ENCODE measurements at regions not wholly inside any gene's neighbourhood (a gene's known extent, or its start where the extent isn't known, plus 50 kb on each side); places are given as distances from the start of the nearest gene placed in this dataset.

- ChIA-PET POLR2A (no interaction called here), CTCF (no interaction called here)
- no peaks in the 10 kb centered on the region for H3K36me3 Mint-ChIP-seq
- no peak overlapping the region for H3K4me3 Mint-ChIP-seq
- H3K27me3 Mint-ChIP-seq (ENCODE audit: low read depth): no peaks in the 10 kb centered on the region
- ATAC-seq (no peak), DNase-seq (ENCODE audit: low spot score) (no peak)
- no peaks in the 10 kb centered on the region for H3K9me3 Mint-ChIP-seq
- no peak overlapping the region for H3K27ac Mint-ChIP-seq
- peaks cover 5% of the 10 kb centered on the region; the same call in 1 of the 2 replicates for H3K4me1 Mint-ChIP-seq
- TF ChIP-seq NR1H2 (CRISPR knock-in tag; IDR thresholded peaks at IDR 0.05) (no peak), TEAD4 (CRISPR knock-in tag; IDR thresholded peaks at IDR 0.05) (no peak), PREB (CRISPR knock-in tag; IDR thresholded peaks at IDR 0.05; ENCODE audit: borderline replicate concordance) (no peak), ZNF219 (CRISPR knock-in tag; IDR thresholded peaks at IDR 0.05; ENCODE audit: borderline replicate concordance) (no peak), NFE2L1 (CRISPR knock-in tag; IDR thresholded peaks at IDR 0.05) (no peak), ERG (CRISPR knock-in tag; IDR thresholded peaks at IDR 0.05) (no peak), FOXP1 (CRISPR knock-in tag; IDR thresholded peaks at IDR 0.05; ENCODE audit: borderline replicate concordance) (no peak), ZSCAN18 (CRISPR knock-in tag; IDR thresholded peaks at IDR 0.05) (no peak), RELA (CRISPR knock-in tag; IDR thresholded peaks at IDR 0.05; ENCODE audit: borderline replicate concordance) (no peak), ZNF121 (CRISPR knock-in tag; IDR thresholded peaks at IDR 0.05) (no peak), ATF1 (CRISPR knock-in tag; IDR thresholded peaks at IDR 0.05) (no peak)
Measured at GRCh38 chr5:158514986-158515359, 584.7 kb downstream of the EBF1 start.

- no peak overlapping the region for H3K4me3 Mint-ChIP-seq
- DNase-seq (ENCODE audit: low spot score): no peak
- H3K27me3 Mint-ChIP-seq (ENCODE audit: low read depth): no peaks in the 10 kb centered on the region
- ATAC-seq: no peak
- POLR2A ChIA-PET: interaction anchor here (0.6 kb wide), 1 partner anchor 557 kb away, joined by 3 read pairs; no protein-coding TSS in a partner anchor
- no peaks in the 10 kb centered on the region for H3K9me3 Mint-ChIP-seq
- no peak overlapping the region for H3K27ac Mint-ChIP-seq
- CTCF ChIA-PET: no interaction called here
- peaks cover 5% of the 10 kb centered on the region; the same call in 1 of the 2 replicates for H3K4me1 Mint-ChIP-seq
- no peaks in the 10 kb centered on the region for H3K36me3 Mint-ChIP-seq
- TF ChIP-seq ZNF512 (CRISPR knock-in tag; IDR thresholded peaks at IDR 0.05; ENCODE audit: borderline replicate concordance) (no peak), EMX1 (CRISPR knock-in tag; IDR thresholded peaks at IDR 0.05) (no peak), E2F5 (CRISPR knock-in tag; IDR thresholded peaks at IDR 0.05) (no peak), MYBL2 (CRISPR knock-in tag; IDR thresholded peaks at IDR 0.05) (no peak), HMGA2 (CRISPR knock-in tag; IDR thresholded peaks at IDR 0.05) (no peak), TEAD4 (CRISPR knock-in tag; IDR thresholded peaks at IDR 0.05) (no peak), ZNF425 (CRISPR knock-in tag; conservative IDR thresholded peaks at IDR 0.05) (no peak), OVOL2 (CRISPR knock-in tag; IDR thresholded peaks at IDR 0.05; ENCODE audit: borderline replicate concordance) (no peak), ZNF263 (CRISPR knock-in tag; IDR thresholded peaks at IDR 0.05; ENCODE audit: low read depth) (no peak), ERG (CRISPR knock-in tag; IDR thresholded peaks at IDR 0.05) (no peak), NFE2L1 (CRISPR knock-in tag; IDR thresholded peaks at IDR 0.05) (no peak), TEAD1 (CRISPR knock-in tag; IDR thresholded peaks at IDR 0.05) (no peak), SMAD3 (CRISPR knock-in tag; IDR thresholded peaks at IDR 0.05; ENCODE audit: borderline replicate concordance) (no peak), ZNF232 (CRISPR knock-in tag; IDR thresholded peaks at IDR 0.05) (no peak), NFATC4 (CRISPR knock-in tag; IDR thresholded peaks at IDR 0.05) (no peak)
Measured at GRCh38 chr5:158514319-158514985, 585.3 kb downstream of the EBF1 start.

All from WTC11 (cell line).